GM10266 (cell line): ENCODE measurements at regions not wholly inside any gene's neighbourhood (a gene's known extent, or its start where the extent isn't known, plus 50 kb on each side); places are given as distances from the start of the nearest gene placed in this dataset.
A peak's percentile ranks its signal among the peaks of the same experiment; 100 is the strongest.

Source experiments
- DNase-seq: peaks from one replicate; pipeline ENCODE4 v3.0.0; 2012; ENCODE audit errors: extremely low spot score
- TF ChIP-seq, protein P1 (sequence below): IDR thresholded peaks from 2 replicates; pipeline ENCODE4 v1.5.1; 2012; ENCODE audit warnings: mild to moderate bottlenecking, low read depth; ENCODE audit not compliant: control insufficient read depth, insufficient read depth; ENCODE audit errors: missing control alignments

DNA sequence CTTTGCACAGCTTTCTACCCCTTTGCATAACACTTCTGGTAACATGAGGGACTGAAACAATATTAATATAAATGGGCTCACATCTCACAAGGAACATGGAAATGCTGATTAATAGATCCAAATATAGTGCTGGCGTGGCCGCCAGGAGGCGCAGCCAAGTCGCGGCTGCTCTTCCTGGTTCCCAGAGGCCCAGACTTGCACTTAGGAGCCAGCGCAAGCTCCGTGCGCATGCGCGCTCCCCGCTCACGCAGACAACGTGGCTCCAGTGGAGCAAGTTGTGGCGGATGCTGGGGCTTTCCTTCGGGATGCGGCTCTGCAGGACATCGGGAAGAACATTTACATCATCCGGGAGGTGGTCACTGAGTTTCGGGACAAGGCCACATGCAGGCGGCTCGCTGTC, 318.3 kb upstream of the SLC7A11 start:
- no peak for DNase-seq
- TF ChIP-seq, protein P1, sequence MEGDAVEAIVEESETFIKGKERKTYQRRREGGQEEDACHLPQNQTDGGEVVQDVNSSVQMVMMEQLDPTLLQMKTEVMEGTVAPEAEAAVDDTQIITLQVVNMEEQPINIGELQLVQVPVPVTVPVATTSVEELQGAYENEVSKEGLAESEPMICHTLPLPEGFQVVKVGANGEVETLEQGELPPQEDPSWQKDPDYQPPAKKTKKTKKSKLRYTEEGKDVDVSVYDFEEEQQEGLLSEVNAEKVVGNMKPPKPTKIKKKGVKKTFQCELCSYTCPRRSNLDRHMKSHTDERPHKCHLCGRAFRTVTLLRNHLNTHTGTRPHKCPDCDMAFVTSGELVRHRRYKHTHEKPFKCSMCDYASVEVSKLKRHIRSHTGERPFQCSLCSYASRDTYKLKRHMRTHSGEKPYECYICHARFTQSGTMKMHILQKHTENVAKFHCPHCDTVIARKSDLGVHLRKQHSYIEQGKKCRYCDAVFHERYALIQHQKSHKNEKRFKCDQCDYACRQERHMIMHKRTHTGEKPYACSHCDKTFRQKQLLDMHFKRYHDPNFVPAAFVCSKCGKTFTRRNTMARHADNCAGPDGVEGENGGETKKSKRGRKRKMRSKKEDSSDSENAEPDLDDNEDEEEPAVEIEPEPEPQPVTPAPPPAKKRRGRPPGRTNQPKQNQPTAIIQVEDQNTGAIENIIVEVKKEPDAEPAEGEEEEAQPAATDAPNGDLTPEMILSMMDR = no peak

DNA sequence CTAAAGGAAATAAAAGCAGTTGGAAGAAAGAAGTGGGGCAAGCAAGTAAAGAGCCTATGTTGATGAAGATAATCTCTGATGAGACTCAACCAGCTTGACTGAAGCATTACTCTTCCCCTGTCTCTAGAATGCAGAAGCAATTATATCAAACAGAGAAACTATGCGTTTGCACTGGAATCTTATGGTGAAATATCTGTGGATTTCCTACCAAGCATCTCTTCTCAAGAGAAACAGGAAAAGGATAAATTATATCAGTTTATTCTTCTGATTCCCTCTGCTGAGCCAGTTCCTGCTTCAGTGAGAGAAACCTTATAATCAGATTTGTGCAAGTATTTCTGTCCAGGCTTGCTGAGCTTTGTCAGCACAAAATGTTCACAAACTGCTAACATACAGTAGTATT, 316.7 kb upstream of the SLC7A11 start:
- TF ChIP-seq, protein P1 = no peak

DNA sequence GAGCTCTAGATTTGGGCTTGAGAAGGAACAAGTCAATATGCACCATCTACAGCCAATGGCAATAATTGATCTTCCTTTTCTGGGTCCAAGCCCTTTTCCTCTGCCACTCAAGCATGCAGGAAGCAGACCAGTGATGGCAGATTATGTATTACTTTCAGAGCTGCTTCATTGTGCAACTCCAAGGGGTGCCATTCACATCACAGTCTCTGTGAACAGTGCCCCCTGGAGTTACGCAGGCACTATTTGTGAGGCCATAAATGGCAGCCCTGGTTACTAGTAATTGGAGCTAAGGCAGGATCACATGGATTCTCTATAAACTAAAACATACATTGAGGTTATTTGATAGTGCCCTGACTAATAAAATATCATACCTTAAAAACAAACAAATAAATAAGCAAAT, 313.4 kb upstream of the SLC7A11 start:
- no peak for DNase-seq
- TF ChIP-seq, protein P1 = peak; percentile 19

More for the DNA sequence above, 316.7 kb upstream of the SLC7A11 start:
- no peak for DNase-seq

DNA sequence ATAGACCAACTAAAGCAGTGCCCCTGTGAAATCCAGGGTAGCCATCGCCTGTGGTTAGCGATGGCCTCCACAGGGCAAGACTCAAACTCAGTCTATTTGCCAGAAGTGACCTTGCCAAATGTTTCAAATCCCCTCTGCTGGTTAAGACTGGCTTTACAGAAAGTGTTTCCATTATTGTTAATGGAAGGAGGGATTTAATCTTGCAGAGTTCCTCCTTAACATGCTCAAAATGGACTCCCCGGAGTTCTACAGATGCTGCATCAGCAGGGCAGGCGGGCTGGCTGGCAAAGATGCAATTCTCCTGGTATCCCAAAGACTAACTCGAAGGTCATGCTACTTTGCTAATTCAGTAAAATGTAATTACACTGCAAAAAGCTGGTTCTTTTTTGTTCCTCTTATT, 313.0 kb upstream of the SLC7A11 start:
- TF ChIP-seq, protein P1 = no peak
- DNase-seq = no peak

DNA sequence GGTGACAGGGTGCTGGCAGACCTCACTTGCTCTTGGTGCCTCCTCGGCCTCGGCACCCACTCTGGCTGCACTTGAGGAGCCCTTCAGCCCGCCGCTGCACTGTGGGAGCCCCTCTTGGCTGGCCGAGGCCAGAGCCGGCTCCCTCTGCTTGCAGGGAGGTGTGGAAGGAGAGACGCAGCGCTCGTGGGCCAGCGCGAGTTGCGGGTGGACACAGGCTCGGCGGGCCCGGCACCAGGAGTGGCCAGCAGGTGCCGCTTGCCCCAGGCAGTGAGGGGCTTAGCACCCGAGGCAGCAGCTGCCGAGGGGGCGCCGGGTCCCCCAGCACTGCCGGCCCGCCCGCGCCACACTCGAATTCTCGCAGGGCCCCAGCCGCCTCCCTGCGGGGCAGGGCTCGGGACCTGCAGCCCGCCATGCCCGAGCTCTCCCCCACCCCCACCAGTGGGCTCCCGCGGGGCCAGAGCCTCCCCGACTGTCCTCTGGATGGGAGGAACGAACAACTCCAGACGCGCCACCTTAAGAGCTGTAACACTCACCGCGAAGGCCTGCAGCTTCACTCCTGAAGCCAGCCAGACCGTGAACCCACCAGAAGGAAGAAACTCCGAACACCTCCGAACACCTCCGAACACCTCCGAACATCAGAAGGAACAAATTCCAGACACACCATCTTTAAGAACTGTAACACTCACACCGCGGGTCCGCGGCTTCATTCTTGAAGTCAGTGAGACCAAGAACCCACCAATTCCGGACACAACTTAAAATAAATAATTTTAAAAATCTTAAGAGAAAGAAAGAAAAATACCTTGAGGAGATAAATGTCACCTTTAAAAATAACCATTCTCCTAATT, 311.1 kb upstream of the SLC7A11 start:
- TF ChIP-seq, protein P1 = no peak
- no peak for DNase-seq

DNA sequence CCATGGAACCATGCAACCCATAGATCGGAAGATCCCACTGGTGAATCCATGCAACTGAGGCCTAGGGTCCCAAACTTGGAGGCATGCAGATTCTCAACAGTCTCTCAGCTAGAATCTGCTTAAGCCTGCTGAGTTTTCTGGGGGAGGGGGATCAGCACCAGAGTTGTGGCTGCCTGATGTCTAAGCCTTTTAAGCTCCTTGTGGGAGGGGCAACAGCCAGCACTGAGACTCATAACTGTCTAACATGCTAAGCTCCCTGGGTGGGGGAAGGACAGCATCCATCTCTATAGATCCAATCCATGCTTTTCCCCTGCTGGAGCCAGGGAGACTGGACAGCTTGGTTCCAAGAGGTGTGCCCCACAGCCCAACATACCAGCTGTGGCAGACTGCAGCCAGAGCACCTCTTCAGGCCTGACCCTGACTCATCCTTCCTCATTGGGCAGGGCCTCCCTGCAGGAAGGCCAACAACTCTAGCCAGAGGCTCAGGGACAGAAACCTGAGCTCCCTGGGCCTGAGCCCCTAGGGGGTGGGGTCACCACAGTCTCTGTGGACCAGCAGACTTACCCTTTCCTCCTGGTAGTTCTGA, 300.1 kb upstream of the SLC7A11 start:
- TF ChIP-seq, protein P1 = no peak
- DNase-seq = no peak
